Left ventricle myocardium inferior (tissue), 1 donor: ENCODE measurements at regions not wholly inside any gene's neighbourhood (a gene's known extent, or its start where the extent isn't known, plus 50 kb on each side); places are given as distances from the start of the nearest gene placed in this dataset.

ENCODE experiments used
- DNase-seq: peaks from one replicate; pipeline ENCODE4 v3.0.0-alpha.2; 2020
- H3K27ac ChIP-seq: fragments of 200-600 bp; replicated peaks from 2 replicates; pipeline ENCODE4 v1.8.0; 2021
- H3K27me3 ChIP-seq: fragments of 200-600 bp; 2 replicates; pipeline ENCODE4 v1.8.0; 2021; ENCODE audit warnings: low read depth
- H3K36me3 ChIP-seq: fragments of 200-600 bp; 2 replicates; pipeline ENCODE4 v1.8.0; 2021
- H3K4me1 ChIP-seq: fragments of 200-600 bp; 2 replicates; pipeline ENCODE4 v1.8.0; 2021
- H3K4me3 ChIP-seq: fragments of 200-600 bp; 2 replicates; pipeline ENCODE4 v1.8.0; 2021; ENCODE audit warnings: mild to moderate bottlenecking, moderate library complexity
- H3K9me3 ChIP-seq: fragments of 200-600 bp; replicated peaks from 2 replicates; pipeline ENCODE4 v1.8.0; 2021
- intact Hi-C: fragments of 100-400 bp; cut with micrococcal nuclease; formaldehyde crosslinking; loops from one replicate; pipeline ENCODE4 v1.11.0; 2022
- TF ChIP-seq, protein P1 (sequence below): fragments of 200-600 bp; IDR thresholded peaks from 2 replicates; pipeline ENCODE4 v1.8.0; 2021; ENCODE audit warnings: antibody characterized with exemption, mild to moderate bottlenecking, borderline replicate concordance
- donor health status: DM: no; HTN: yes; CAD: no; lungs with severe emphysema.

DNA sequence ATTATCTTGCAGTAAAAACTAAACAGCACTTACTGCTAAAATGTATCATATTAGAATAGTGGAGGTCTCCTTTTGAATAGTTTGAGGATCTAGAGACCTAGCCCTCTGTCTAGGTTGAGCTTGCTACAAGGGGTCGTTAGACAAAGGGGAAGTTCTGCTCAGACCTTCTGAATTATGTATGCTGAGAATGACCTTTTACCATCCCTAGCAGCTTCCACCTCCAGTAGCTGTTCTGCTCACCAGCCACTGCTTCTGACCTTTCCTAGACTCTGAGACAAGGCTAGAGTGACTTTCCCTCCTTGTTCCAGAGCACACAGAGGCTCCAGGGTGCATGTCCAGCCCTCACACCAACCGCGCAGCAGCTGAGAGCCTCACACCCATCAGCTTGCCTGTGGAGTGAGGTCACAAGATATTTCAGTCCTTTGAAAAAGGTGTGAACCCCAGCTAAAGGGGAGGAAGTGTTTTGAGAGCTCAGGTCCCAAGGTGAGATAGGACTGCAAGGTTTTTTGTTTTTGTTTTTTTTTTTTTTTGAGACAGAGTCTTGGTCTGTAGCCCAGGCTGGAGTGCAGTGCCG is 289.3 kb upstream of the TNP1 start:
- Histone ChIP-seq H3K27ac (no peak overlapping the region), H3K27me3 (no peaks in the 10 kb centered on the region)

GRCh38 chr2:217147818-217148217 is 288.0 kb upstream of the TNP1 start:
- Histone ChIP-seq H3K9me3 (peaks cover 3% of the 10 kb centered on the region), H3K27ac (no peak overlapping the region), H3K36me3 (no peaks in the 10 kb centered on the region), H3K27me3 (no peaks in the 10 kb centered on the region), H3K4me3 (no peak overlapping the region), H3K4me1 (no peaks in the 10 kb centered on the region)
- DNase-seq, result no peak
- intact Hi-C loops, result no loop called here
- TF ChIP-seq, protein P1, sequence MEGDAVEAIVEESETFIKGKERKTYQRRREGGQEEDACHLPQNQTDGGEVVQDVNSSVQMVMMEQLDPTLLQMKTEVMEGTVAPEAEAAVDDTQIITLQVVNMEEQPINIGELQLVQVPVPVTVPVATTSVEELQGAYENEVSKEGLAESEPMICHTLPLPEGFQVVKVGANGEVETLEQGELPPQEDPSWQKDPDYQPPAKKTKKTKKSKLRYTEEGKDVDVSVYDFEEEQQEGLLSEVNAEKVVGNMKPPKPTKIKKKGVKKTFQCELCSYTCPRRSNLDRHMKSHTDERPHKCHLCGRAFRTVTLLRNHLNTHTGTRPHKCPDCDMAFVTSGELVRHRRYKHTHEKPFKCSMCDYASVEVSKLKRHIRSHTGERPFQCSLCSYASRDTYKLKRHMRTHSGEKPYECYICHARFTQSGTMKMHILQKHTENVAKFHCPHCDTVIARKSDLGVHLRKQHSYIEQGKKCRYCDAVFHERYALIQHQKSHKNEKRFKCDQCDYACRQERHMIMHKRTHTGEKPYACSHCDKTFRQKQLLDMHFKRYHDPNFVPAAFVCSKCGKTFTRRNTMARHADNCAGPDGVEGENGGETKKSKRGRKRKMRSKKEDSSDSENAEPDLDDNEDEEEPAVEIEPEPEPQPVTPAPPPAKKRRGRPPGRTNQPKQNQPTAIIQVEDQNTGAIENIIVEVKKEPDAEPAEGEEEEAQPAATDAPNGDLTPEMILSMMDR, result no peak

More for the DNA sequence above, 289.3 kb upstream of the TNP1 start:
- H3K36me3 ChIP-seq, result no peaks in the 10 kb centered on the region
- H3K9me3 ChIP-seq, result no peaks in the 10 kb centered on the region
- no peak for DNase-seq
- TF ChIP-seq, protein P1, result no peak
- H3K4me1 ChIP-seq, result no peaks in the 10 kb centered on the region
- no peak overlapping the region for H3K4me3 ChIP-seq
- intact Hi-C loops, result no loop called here

GRCh38 chr2:217146956-217147355 is 287.1 kb upstream of the TNP1 start:
- no peak overlapping the region for H3K4me3 ChIP-seq
- no peaks in the 10 kb centered on the region for H3K27me3 ChIP-seq
- no peak for DNase-seq
- H3K27ac ChIP-seq, result no peak overlapping the region
- TF ChIP-seq, protein P1, result no peak
- H3K36me3 ChIP-seq, result no peaks in the 10 kb centered on the region
- H3K9me3 ChIP-seq, result peaks cover 12% of the 10 kb centered on the region
- H3K4me1 ChIP-seq, result no peaks in the 10 kb centered on the region
- intact Hi-C loops, result no loop called here

DNA sequence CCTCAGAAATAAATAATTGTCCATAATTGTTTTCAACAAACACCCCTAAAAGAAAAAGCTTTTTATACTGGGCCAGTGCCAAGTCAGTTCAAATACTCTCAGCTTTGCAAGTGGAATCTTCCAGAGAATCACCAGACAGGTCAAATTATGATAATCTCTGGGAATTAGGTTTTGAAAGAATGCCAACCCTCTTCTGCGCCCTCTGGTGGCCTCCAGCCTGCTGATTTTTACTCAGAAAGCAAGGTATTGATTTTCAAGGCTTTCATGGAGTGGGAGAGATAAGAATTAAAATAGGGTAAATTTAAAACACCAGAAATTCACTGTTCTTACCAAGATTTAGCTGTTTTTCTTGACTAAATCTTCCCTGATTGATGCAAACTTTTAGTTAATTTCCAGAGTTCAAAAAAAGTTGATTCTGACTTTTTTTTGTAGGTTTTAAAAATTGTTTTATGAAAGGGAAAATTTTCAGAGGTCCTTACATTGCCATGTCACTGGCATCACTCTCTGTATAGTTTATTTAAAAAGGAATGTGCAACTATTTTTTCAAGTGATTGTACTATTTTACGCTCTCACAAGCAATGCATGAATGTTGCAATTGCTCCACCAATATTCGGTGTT is 282.9 kb upstream of the TNP1 start:
- H3K27me3 ChIP-seq, result no peaks in the 10 kb centered on the region
- peaks cover 54% of the 10 kb centered on the region for H3K9me3 ChIP-seq
- no peak for DNase-seq
- H3K4me3 ChIP-seq, result no peak overlapping the region
- intact Hi-C loops, result no loop called here
- H3K27ac ChIP-seq, result no peak overlapping the region
- H3K4me1 ChIP-seq, result no peaks in the 10 kb centered on the region
- no peaks in the 10 kb centered on the region for H3K36me3 ChIP-seq
- TF ChIP-seq, protein P1, result peak; percentile 55

- Histone ChIP-seq H3K36me3 (no peaks in the 10 kb centered on the region), H3K27ac (no peak overlapping the region), H3K4me3 (no peak overlapping the region), H3K4me1 (no peaks in the 10 kb centered on the region), H3K9me3 (peaks cover 84% of the 10 kb centered on the region), H3K27me3 (no peaks in the 10 kb centered on the region)
- TF ChIP-seq, protein P1, result no peak
- intact Hi-C loops, result no loop called here
- DNase-seq, result no peak
Observed at GRCh38 chr2:217138284-217138683, 278.4 kb upstream of the TNP1 start.
